ENCODE measurements at regions not wholly inside any gene's neighbourhood (a gene's known extent, or its start where the extent isn't known, plus 50 kb on each side); places are given as distances from the start of the nearest gene placed in this dataset.

DNA sequence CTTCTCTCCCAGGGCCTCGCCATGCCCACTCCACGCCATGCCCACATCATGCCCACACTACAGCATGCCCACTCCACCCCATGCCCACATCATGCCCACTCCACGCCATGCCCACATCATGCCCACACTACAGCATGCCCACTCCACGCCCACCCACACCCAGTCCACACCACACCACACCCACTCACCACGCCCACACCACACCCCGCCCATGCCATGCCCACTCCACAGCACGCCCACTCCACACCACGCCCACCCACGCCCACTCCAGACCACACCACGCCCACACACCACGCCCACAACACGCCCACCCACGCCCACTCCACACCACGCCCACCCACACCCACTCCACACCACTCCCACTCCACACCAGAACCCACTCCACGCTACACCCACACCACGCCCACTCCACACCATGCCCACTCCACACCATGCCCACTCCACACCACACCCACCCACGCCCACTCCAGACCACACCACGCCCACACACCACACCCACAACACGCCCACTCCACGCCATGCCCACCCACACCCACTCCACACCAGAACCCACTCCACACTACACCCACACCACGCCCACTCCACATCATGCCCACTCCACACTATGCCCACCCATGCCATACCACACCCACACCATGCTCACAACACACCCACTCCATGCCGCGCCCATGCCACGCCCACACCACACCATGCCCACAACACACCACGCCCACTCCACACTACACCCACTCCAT is 88.6 kb downstream of the ERMARD start:
- ATAC-seq = peak; percentile 51

DNA sequence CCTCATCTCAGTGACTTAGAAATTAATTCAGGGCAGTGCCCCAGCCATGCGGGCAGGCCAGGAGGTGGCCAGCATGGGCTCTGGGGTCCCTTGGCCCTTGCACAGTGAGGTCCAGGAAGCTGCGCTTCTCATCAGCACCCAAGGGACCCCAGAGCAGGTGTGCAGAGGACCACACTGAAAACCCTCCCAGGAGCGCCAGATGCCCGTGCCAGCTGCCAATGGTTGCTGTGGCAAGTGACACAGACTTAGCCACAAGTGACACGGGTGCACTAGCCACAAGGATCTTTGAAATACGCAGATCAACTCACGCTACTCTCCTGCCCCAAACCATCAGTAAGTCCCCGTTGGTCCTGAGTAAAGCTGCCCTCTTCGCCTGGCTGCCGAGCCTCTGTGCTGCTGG is 88.1 kb downstream of the ERMARD start:
- ATAC-seq = no peak

DNA sequence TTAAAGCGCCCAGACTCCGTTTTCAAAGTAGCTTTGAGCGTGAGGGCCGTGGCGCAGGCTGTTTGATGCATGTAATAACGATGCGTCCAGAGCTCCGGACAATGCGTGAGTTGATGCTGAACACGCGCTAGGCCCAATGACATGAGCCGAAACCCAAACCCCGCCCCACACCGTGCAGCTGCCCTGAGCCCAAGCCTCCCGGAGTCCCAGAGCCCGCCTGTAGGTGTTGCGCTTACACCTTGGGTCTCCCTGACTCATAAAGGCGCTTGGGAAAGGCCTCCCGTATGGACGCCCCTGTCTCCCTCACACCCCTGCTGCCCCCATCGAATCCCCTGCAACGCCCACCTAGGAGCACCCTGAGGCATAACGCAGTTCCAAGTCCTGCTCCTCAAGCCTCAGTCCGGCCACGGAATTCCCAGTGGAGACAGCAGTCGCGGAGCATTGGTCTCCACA is 87.6 kb downstream of the ERMARD start:
- ATAC-seq = no peak

DNA sequence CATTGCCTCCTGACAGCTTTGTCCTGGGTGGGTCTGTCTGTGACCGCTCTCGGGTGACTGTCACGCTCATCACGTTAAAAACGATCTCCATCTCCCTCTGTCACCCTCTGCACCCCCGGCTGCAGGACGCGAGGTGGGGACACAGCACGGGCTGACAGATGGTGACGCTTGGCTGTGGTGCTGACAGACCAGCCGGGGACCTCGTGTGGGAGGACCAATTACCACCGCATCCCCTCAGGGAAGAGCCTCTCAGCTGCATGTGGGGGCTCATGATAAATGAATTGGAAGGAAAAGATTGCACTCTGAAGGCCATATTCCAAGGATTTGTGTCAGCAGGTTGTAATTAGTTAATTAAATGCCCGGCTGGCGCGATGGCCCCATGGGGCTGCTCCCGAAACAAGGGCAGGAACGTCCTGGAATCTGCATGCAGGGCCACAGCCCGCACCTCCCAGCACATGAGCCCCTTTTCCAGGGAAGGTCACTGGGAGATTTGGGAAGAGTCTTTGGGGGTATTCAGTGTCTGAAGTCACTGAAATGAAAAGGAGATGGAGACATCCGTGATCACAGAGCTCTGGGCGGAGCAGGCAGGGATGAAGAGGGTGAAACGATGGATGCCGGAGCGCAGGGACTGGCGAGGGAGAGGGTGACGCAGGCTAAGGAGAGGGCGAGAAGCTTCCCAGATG is 87.1 kb downstream of the ERMARD start:
- no peak for ATAC-seq

DNA sequence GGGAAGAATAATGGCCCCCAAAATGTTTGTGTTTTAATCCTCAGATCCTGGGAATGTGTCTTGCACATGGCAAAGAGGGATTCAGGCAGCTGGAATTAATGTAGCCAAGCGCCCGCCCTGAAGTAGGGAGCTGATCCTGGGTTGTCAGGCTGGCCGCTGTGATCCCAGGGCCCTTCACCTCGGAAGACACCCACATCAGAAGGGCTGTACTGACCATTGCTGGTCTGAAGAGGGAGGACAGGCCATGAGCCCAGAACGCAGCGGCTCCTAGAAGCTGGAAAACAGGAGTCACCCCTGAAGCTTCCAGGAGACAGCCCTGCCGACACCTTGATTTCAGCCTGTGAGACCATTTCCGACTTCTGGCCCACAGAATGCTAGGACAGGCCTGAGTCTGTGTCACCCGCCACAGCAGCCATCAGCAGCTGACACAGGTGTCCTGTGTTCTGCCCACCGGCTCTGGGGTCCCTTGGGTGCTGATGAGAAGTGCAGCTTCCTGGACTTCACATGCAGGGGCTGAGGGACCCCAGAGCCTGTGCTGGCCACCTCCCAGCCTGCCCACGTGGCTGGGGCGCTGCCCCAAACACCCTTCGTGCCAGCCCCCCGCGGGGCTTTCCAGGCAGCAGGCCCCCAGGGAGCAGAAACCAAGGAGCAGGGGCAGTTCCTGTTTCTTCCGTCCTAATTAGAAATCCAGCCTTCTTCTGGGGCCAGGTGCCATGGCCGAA is 86.3 kb downstream of the ERMARD start:
- ATAC-seq = no peak

DNA sequence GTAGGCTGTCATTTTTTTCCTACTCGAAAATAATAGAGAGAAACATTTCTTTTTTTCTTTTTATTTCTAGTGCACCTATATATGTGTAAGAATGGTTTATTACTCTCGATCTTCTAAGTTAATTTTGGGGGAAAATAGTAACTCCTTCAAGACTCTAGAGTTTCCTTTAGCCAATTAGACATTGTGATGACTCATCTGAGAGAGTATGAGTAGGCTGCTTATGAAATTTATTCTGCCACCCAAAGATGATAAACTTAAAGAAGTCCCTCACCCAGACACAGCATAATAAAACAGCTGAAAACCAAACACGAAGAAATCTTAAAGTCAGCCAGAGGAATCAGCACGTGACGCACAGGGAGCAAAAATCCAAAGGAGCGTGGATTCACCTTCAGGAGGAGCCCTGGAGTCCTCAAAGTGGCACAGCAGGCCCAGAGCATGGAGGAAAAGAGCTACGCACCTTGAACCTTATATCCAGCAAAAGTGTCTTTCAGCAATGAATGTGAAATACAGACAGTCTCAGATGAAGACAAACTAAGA is 81.9 kb downstream of the ERMARD start:
- no peak for ATAC-seq

DNA sequence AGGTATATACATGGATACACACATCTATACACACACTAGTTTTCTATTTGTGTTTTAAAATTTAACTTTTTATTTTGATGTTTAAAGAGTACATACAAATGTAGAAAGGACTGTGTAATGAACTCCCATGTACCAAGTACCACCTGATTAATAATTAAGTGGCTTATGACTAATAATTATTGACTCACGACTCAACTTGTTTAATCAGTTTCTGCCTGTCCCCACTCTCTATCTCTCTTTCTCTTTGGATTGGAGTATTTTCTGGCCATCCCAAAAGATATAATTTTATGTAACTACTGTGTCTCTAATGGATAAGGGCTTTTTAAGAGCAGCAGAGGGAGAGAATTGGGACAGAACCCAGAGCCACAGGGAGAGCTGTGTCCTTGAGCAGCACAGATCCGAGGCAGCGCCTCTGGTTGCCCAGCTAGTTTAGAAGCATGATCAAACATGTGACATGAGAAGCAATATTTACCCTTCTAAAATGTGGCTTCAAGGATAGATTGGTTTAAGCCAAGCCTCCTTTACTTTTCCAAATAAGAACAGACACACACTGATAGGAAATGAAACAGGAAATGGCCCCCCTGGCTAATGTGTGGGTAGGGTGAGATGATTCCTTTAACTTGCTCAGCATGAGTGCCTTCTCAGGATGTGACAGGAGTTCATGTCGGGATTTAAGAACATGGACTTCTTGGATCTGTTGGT is 81.0 kb downstream of the ERMARD start:
- peak; percentile 28 for ATAC-seq

DNA sequence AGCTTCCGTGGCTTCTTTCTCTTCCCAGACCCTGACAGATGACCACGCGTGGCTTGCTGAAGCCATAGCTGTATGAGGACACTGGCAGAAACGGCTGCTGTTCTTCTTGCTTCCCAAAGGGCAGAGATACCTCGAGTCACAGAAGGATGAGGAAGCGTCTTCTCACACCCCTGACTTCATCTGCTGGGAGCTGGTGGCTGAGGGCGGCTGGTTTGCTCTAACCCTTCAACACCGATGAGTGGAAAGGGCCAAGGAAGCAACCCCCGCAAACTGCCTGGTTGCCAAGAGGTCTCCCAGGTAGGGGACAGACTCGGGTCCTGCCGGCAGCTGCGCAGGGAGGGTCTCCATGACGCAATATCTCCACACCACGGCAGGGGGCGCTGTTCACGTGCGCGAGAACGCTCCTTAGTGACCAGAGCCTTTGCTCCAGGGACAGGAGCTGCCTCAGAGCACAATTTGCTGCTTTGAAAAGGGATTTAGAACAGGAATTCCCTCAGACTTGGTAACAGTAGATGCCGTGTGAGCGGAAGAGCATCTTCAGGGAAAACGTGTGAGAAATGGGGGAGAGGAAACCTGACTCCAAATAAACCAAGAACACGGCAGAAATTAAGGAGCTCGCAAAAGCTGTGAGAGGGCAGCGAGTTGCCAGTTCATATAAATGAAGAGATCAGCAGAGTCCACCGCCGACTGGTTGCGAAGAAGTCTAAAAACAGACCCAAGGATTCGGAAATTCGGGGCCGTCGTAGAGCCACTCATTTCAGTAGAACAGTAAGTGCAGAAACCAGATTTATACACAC is 80.2 kb downstream of the ERMARD start:
- ATAC-seq = peak; percentile 85

Measured in esophagus mucosa (tissue), 1 donor.